Hepatocyte (in vitro differentiated cells): ENCODE measurements at regions not wholly inside any gene's neighbourhood (a gene's known extent, or its start where the extent isn't known, plus 50 kb on each side); places are given as distances from the start of the nearest gene placed in this dataset.

Experiments
- CTCF ChIP-seq: fragments of 200-600 bp; sonication (generic); IDR thresholded peaks from 2 replicates; pipeline ENCODE4 v1.5.1; 2016; ENCODE audit warnings: antibody characterized with exemption, mild to moderate bottlenecking; ENCODE audit not compliant: poor library complexity
- EZH2 ChIP-seq: fragments of 200-600 bp; sonication (generic); IDR thresholded peaks from 2 replicates; pipeline ENCODE4 v1.6.1; 2016; ENCODE audit warnings: antibody characterized with exemption, mild to moderate bottlenecking, borderline replicate concordance
- EZH2phosphoT487 ChIP-seq: fragments of 200-600 bp; sonication (generic); IDR thresholded peaks from one replicate; pipeline ENCODE4 v1.6.1; 2018; ENCODE audit warnings: antibody characterized with exemption, mild to moderate bottlenecking, low read depth, moderate library complexity; ENCODE audit not compliant: unreplicated experiment, severe bottlenecking

- TF ChIP-seq CTCF (no peak), EZH2 (no peak), EZH2phosphoT487 (no peak)
Observed at GRCh38 chr5:116685931-116686330, 111.3 kb upstream of the SEMA6A start.
